ENCODE measurements at regions not wholly inside any gene's neighbourhood (a gene's known extent, or its start where the extent isn't known, plus 50 kb on each side); places are given as distances from the start of the nearest gene placed in this dataset.
"Not testable (repeated sequence)": the region's sequence is repeated elsewhere in the genome, so short reads cannot be mapped to it uniquely, and the experiment has no call there.

DNA sequence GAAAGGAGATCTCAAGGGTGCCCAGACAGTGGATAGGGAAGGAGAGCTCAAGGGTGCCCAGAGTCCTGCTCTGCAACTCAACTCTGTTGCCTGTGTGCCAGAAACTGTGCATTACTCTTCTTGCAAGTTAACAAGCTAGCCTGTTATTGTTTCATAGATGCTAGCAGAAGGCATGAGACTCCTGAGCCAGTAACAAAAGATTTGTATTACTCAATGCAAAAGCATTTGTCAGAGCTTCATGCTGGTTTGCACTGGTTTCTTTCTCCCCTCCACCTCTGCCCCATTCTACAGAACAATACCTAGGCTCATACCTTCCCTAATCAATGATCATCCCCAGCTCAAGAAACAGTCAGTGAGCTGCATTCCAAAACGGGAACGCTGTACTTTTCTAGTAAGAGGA lies 124.5 kb upstream of the NEIL3 start:
- TF ChIP-seq, protein P1, sequence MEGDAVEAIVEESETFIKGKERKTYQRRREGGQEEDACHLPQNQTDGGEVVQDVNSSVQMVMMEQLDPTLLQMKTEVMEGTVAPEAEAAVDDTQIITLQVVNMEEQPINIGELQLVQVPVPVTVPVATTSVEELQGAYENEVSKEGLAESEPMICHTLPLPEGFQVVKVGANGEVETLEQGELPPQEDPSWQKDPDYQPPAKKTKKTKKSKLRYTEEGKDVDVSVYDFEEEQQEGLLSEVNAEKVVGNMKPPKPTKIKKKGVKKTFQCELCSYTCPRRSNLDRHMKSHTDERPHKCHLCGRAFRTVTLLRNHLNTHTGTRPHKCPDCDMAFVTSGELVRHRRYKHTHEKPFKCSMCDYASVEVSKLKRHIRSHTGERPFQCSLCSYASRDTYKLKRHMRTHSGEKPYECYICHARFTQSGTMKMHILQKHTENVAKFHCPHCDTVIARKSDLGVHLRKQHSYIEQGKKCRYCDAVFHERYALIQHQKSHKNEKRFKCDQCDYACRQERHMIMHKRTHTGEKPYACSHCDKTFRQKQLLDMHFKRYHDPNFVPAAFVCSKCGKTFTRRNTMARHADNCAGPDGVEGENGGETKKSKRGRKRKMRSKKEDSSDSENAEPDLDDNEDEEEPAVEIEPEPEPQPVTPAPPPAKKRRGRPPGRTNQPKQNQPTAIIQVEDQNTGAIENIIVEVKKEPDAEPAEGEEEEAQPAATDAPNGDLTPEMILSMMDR (IDR thresholded peaks at IDR 0.05; ENCODE audit: insufficient read depth, low read depth, low read length), result no peak

DNA sequence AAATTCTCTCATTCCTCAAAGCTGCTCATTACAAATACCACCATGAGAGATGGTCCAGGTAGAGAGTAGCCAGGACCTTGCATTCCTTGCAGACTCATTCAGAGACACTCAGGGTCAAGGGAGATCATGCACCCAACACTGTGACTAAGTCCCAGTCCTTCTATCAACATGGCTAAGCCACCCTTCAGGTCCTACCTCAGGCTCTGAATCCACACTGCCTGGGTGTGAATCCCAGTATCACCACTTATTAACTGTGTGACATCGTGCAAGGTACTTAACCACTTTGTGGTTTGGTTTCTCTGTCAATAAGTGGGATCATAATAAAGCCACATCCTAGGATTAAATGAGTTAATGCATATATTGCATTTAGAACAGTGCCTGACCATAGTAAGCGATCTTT lies 124.1 kb upstream of the NEIL3 start:
- no peak for DNase-seq (ENCODE audit: low read depth)
- H3K4me3 ChIP-seq (ENCODE audit: low read depth, low read length), result no peak overlapping the region
- TF ChIP-seq, protein P1 (IDR thresholded peaks at IDR 0.05; ENCODE audit: insufficient read depth, low read depth, low read length), result no peak

More for the DNA sequence above, 124.5 kb upstream of the NEIL3 start:
- no peak for DNase-seq (ENCODE audit: low read depth)
- no peak overlapping the region for H3K4me3 ChIP-seq (ENCODE audit: low read depth, low read length)

DNA sequence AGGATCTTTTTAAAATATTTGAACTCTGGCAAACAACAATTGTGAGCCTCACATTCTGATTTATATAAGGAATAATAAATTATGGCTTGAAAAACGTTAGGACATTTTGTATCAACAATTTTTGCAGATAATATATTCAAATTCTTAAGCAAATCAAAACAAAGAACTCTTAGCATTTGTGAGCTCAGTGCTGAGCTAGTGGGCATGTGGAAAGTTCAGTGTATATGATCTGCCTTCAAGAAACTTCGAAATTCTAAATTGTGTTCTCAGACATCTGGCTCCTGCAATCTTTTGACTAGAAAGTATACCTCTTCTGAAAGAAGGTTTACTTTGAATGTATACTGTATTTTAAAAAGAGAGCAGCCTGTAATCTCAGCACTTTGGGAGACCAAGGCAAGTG lies 122.3 kb upstream of the NEIL3 start:
- TF ChIP-seq, protein P1 (IDR thresholded peaks at IDR 0.05; ENCODE audit: insufficient read depth, low read depth, low read length), result no peak
- DNase-seq (ENCODE audit: low read depth), result no peak
- no peak overlapping the region for H3K4me3 ChIP-seq (ENCODE audit: low read depth, low read length)

DNA sequence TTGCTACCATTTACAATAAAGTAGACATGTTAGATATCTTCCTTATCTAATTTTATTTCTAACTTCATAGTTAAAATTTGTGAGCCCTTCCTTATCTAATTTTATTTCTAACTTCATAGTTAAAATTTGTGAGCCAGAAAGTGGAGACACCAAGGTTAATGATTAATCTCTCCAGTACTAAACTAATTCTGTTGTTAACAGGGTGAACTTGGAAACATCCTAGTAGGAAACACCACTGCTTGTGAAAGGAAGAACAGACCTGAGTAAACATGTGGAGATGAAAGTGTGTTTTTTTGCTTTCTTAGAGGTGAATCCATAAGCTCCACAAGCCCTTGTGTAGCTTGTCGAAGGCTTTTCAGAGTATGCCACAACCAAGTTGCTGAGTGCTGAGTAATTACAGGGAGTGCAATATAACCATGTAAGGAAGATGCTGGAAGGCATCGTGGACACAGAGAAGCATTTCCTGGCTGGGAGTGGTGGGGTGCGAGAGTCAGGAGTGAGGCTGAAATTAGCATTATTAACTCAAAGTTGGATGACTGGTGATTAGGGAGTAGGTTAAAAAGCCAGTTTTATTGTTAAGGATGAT lies 118.6 kb upstream of the NEIL3 start:
- H3K4me3 ChIP-seq (ENCODE audit: low read depth, low read length), result no peak overlapping the region
- peak; percentile 21 for DNase-seq (ENCODE audit: low read depth)
- TF ChIP-seq, protein P1 (IDR thresholded peaks at IDR 0.05; ENCODE audit: insufficient read depth, low read depth, low read length), result no peak

DNA sequence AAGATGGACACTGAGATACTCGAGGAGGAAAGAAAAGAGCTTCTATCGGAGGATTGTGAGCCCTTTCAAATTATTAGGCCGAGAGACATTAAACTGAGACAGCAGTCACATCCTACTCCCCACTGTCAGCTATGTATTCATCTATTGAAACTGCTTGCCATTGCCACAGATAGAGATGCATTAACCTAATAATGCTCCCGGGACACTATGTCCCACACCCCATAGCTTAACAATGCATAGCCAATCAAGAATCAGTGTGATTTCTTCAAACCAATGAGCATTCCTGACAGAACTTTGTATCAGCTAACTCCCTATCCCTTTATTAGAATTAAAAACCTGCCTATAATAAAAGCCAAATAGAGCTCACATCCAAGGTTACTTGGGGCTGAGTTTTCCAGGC lies 118.1 kb upstream of the NEIL3 start:
- TF ChIP-seq, protein P1 (IDR thresholded peaks at IDR 0.05; ENCODE audit: insufficient read depth, low read depth, low read length), result no peak
- DNase-seq (ENCODE audit: low read depth), result no peak
- H3K4me3 ChIP-seq (ENCODE audit: low read depth, low read length), result no peak overlapping the region

DNA sequence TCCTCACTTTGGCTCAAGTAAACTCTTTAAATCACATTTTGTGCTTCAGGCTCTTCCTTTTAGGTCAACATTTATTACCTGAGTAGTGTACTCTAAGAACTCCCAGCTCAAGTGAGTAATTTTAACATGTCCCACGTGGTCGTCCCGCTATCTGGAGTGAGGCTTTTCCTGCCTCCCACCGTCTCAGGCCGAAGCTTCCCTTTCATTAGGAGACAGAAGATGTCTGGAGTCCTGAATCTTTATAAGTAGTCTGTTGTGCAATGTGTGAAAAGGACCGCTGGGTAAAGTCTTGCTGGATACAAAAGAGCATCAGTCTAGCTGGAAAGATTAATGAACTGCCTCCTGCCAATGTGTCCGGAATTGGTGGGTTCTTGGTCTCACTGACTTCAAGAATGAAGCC lies 117.7 kb upstream of the NEIL3 start:
- H3K4me3 ChIP-seq (ENCODE audit: low read depth, low read length), result no peak overlapping the region
- no peak for DNase-seq (ENCODE audit: low read depth)
- TF ChIP-seq, protein P1 (IDR thresholded peaks at IDR 0.05; ENCODE audit: insufficient read depth, low read depth, low read length), result no peak

DNA sequence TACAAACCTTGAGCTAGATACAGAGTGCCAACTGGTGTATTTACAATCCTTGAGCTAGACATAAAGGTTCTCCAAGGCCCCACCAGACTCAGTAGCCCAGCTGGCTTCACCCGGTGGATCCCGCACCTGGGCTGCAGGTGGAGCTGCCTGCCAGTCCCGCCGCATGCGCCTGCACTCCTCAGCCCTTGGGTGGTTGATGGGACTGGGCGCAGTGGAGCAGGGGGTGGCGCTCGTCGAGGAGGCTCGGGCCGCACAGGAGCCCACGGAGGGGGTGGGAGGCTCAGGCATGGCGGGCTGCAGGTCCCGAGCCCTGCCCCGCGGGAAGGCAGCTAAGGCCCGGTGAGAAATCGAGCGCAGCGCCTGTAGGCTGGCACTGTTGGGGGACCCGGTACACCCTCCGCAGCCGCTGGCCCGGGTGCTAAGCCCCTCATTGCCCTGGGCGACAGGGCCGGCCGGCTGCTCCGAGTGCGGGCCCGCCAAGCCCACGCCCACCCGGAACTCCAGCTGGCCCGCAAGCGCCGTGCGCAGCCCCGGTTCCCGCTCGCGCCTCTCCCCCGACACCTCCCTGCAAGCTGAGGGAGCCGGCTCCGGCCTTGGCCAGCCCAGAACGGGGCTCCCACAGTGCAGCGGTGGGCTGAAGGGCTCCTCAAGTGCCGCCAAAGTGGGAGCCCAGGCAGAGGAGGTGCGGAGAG lies 116.5 kb upstream of the NEIL3 start:
- DNase-seq (ENCODE audit: low read depth), result not testable (repeated sequence)

More for the DNA sequence above, 116.5 kb upstream of the NEIL3 start:
- not testable (repeated sequence) for H3K4me3 ChIP-seq (ENCODE audit: low read depth, low read length)

All from fibroblast of villous mesenchyme (primary cell).